AG08396 (cell line): ENCODE measurements at regions not wholly inside any gene's neighbourhood (a gene's known extent, or its start where the extent isn't known, plus 50 kb on each side); places are given as distances from the start of the nearest gene placed in this dataset.

Experiments used
- DNase-seq: peaks from one replicate; pipeline ENCODE4 v3.0.0; 2012; ENCODE audit warnings: low spot score, mixed read lengths

GRCh38 chr5:120236360-120236759, 227.7 kb upstream of the PRR16 start:
- no peak for DNase-seq

GRCh38 chr5:120239086-120239485, 225.0 kb upstream of the PRR16 start:
- no peak for DNase-seq

GRCh38 chr5:120240706-120241105, 223.4 kb upstream of the PRR16 start:
- no peak for DNase-seq

- no peak for DNase-seq
These were observed 222.7 kb upstream of the PRR16 start for GRCh38 chr5:120241400-120241799.

- DNase-seq = no peak
These were observed 212.2 kb upstream of the PRR16 start for GRCh38 chr5:120251898-120252297.

- DNase-seq = no peak
These were observed 211.3 kb upstream of the PRR16 start for GRCh38 chr5:120252839-120253238.

GRCh38 chr5:120254385-120254784, 209.7 kb upstream of the PRR16 start:
- DNase-seq = no peak

- no peak for DNase-seq
These were observed 208.9 kb upstream of the PRR16 start for GRCh38 chr5:120255214-120255613.

GRCh38 chr5:120256376-120256775, 207.7 kb upstream of the PRR16 start:
- no peak for DNase-seq

- DNase-seq = no peak
These were observed 206.6 kb upstream of the PRR16 start for GRCh38 chr5:120257358-120257971.

GRCh38 chr5:120258123-120258522, 206.0 kb upstream of the PRR16 start:
- no peak for DNase-seq

GRCh38 chr5:120260651-120261050, 203.4 kb upstream of the PRR16 start:
- no peak for DNase-seq

- no peak for DNase-seq
These were observed 193.6 kb upstream of the PRR16 start for GRCh38 chr5:120270498-120270897.

- peak; percentile 23 for DNase-seq
These were observed 170.3 kb upstream of the PRR16 start for GRCh38 chr5:120293796-120294195.

GRCh38 chr5:120297616-120298015, 166.5 kb upstream of the PRR16 start:
- no peak for DNase-seq

- DNase-seq = no peak
These were observed 165.1 kb upstream of the PRR16 start for GRCh38 chr5:120298981-120299380.

GRCh38 chr5:120304663-120305062, 159.4 kb upstream of the PRR16 start:
- DNase-seq = peak; percentile 6

- no peak for DNase-seq
These were observed 157.8 kb upstream of the PRR16 start for GRCh38 chr5:120306303-120306702.

- DNase-seq = peak; percentile 5
These were observed 149.9 kb upstream of the PRR16 start for GRCh38 chr5:120314191-120314590.

- DNase-seq = no peak
These were observed 143.5 kb upstream of the PRR16 start for GRCh38 chr5:120320626-120321025.

- no peak for DNase-seq
These were observed 137.4 kb upstream of the PRR16 start for GRCh38 chr5:120326651-120327050.

GRCh38 chr5:120327180-120327579, 136.9 kb upstream of the PRR16 start:
- DNase-seq = no peak

- no peak for DNase-seq
These were observed 135.0 kb upstream of the PRR16 start for GRCh38 chr5:120329095-120329494.

- DNase-seq = no peak
These were observed 133.5 kb upstream of the PRR16 start for GRCh38 chr5:120330558-120330957.

GRCh38 chr5:120344181-120344580, 119.9 kb upstream of the PRR16 start:
- DNase-seq = no peak
